RPMI8226 (cell line): ENCODE measurements at regions not wholly inside any gene's neighbourhood (a gene's known extent, or its start where the extent isn't known, plus 50 kb on each side); places are given as distances from the start of the nearest gene placed in this dataset.

Source experiments
- DNase-seq: peaks from one replicate; pipeline ENCODE4 v3.0.0-alpha.2; 2015

DNA sequence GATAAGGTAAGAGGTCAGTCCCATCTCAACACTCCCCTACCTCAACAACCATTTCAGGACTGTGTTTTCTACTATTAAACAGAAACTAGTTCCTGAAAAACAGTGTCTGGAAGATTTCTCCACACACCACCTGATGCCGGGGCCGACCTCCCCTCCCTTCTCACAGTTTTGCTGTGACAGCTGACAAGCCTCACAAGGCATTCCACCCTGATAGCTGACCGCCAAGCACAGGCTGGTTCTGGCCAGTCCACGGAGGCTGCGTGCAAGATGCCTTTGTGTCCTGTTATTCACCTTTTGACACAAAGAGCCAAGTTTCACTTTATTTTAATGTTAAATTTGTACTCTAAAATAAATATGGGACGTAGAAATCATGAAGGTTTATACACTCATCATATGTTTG is 758.6 kb downstream of the PDHA2 start:
- DNase-seq = no peak

DNA sequence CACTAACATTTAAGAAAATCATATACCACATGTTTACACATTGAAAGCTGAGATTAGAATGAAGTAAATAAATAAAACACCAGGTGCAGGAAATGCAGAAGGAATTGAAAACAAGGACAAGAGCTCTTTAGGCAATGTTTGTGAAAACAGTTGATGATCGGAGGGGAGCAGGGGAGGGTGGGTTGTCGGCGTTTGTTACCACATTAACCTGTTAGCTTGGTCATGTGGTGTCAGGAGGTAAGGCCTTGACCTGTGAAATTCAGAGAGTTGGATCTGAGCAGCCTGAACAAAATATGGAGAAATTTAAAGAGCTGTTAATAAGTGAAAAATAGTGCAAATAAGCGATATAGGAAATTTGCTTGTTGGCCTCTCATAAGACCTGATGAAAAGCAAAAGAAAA is 759.9 kb downstream of the PDHA2 start:
- no peak for DNase-seq

DNA sequence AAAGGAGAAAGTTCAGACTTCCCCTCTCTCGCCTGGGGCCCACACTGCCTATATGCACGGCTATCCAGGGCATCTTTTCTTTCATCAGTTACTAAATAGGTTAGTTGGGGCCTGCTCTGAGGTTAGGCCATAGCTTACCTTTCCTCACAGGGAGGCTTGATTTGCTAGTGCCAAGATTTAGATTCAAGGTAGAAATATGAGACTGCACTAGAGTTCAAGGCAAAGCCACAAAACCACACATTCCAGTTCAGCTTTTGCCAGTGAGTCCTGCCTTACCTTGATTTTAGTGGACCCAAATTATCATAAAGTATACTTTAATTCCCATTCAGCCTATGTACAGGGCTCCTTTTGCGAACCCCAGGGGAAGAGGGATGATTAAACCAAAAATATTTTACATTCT is 762.8 kb downstream of the PDHA2 start:
- no peak for DNase-seq

DNA sequence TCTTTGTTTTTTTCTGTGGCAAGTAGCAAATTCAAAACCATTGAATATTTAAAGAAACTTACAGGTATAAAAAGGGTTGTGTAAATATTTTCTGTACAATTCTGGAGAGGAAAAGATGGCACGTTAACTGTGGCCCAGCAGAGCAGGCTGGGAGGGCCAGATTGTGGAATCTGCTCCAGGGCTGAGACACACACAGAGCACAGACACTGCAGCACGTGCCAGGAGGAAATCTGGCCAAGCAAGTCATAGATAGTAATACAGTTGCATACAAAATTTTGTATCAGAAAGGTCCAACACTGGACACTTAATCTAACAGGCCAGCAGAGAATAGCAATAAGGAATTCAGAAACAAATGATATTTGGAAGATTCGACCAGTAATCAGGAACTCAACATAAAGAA is 763.7 kb downstream of the PDHA2 start:
- no peak for DNase-seq

DNA sequence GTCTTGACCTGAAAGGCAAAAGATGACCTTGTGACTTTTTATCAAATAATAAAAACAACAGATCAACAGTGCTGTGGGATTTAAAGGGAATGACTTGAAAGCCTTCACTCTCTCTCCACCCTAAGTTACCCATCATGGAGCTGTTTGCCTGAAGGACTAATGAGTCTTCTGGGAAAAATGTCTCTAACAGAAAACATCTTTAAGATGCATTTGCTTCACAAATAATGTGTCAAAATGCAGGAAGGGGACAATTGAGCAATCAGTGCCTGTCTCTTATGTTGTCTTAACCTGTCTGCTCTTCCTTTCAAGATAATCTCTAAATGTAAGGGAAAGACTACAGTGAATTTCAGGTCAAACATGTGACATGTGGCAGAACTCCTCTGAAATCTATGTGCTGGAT is 766.6 kb downstream of the PDHA2 start:
- no peak for DNase-seq

DNA sequence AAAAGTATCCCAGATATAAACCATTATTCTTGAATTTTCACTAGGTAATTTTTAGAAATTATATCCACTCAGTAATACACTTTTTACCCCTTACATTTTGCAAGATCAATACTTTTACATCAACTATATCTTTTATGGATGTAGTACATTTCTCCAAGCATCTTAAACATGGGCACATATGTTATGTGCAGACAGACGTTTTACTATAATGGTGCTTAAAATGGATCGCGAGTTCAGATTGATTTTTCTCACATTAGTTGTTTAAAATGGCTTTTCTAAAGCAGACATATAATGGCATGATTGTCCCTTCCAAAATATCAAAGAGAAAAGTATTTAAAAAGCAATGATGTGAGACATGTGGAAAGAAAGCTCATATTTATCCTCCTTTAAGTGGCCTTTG is 786.1 kb downstream of the PDHA2 start:
- DNase-seq = no peak

DNA sequence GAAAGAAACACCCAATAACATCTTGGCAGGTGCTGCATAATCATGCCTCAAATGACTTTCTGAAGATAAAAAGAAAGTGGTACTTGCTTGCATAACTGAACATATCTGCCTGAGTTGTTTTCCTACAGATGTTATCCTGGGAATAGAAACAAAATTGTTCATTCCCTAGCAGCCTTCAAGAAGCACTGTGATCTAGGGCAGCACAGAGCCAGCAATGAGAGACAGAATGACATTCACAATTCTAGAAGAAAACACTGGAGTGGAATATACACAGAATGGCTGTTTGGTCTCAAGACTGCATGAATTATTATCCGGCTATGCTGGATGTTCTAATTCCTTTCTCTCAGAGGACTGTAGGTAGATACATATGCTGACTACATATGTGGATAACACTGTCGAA is 790.9 kb downstream of the PDHA2 start:
- DNase-seq = no peak

DNA sequence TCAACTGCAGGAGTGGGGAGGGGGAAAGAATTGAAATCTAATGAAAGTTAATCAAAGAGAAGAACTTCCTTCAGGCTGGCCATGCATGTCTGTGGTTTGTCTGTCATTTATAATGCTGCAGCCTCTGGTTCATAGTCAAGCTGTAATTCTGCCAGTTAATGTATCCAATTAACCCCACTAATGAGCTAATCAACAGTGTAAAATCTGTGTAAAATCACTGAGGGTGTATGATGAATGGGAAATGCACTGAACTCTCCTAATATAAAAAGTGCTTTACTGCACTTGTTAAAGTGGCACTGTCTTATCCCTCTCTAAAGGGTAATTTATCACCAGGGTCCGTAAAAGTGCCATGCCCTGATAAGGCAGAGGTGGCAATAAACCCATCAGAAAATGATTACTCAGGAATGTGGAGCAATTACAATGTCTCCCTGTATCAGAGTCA is 798.1 kb downstream of the PDHA2 start:
- no peak for DNase-seq

DNA sequence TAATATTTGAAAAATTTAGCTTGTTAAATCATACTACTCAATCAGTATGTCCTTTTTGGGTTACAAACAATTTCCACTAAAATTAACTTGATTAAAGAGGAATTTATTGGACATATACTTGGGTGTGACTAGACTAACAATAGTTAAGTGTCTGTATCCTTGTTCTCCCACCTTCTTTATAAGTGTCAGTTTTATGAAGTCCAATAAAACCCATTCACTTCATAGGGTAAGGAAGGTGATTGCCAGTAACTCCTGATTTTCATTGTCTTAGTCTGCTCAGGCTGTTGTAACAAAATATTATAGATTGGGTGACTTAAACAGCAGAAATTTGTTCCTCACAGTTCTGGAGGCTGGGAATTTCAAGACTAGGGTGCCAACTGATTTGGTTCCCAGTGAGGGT is 800.0 kb downstream of the PDHA2 start:
- no peak for DNase-seq

DNA sequence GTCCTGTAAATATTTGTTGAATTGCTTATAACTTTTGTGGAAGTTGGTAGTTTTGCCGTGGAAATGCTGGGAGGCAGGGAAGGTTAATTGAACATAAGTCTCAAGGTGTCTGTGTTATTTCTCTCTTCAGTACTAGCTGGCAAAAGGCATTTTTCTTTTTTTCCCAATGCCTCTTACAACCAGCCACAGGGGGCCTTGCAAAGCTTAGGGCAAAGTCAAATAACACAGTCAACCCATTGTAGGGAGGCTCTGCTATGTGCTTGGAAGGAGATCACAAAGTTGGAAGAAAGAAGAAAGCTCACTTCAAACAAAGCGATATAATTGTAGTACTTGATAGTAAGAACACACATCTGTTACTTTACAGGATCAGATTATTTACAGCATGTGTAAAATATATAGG is 802.6 kb downstream of the PDHA2 start:
- DNase-seq = no peak

DNA sequence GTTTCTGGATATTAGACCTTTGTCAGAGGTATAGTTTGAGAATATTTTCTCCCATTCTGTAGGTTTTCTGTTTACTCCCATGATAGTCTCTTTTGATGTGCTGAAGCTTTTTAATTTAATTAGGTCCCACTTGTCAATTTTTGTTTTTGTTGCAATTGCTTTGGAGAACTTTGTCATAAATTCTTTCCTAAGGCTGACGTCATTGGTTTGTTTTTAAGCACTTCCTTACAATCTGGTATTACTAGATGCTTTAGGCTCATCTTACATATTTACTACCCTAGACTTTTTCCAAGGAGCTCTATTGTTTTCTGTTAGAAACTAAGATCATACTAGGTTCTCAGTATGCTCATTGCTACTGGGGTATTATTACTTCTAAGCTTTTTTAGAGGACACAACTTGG is 806.3 kb downstream of the PDHA2 start:
- no peak for DNase-seq

DNA sequence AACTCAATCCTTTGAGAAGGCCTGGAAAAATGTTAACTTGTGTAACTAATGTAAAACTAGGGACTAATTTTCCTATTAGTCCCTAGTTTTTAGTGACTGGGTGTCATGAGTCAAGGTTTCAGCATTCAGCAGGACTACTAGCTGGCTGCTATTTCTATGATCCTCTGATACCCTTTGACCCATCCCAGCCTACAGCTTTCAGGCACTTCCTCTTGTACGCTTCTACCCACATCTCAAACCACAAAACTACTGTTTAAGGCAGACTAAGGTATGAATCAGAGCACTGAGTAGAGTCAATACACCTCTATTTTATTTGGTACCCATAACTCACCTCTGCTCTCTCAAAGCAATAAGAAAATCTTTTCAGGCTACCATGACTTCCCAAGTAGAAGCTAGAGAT is 809.6 kb downstream of the PDHA2 start:
- no peak for DNase-seq

DNA sequence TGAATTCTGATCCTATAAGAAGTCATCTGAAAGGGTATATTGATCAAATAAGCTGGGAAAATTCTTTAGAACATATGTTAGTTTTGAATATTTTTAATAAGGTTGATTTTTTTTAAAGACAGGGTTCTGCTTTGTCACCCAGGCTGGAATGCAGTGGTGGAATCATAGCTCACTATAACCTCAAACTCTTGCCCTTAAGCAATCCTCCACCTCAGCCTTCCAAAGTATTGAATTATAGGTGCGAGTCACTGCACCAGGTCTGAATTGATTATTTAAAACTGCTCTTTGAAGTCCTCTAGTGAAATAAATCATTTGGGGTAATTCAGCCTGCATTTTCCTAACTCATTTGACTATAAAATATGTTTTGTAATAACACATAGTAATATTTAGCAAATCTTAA is 812.3 kb downstream of the PDHA2 start:
- no peak for DNase-seq

DNA sequence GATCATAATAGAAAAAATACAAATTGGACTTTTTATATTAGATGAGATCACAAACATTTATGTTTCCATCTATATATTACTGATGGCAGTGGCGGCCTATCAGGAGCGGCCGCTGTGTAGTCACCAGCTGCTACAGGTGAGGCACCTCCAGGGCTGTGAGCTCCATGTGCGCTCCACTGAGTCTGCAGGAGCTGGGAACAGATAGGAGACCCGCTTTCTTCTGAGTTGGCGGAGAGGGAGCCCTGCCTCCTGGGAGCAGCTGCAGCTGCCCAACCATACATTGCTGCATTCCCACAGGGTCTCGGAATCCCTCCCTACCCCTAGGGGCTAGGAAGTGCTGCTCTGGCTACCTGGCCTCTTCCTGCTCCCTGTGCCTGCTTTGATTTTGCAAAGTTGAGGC is 812.9 kb downstream of the PDHA2 start:
- no peak for DNase-seq

DNA sequence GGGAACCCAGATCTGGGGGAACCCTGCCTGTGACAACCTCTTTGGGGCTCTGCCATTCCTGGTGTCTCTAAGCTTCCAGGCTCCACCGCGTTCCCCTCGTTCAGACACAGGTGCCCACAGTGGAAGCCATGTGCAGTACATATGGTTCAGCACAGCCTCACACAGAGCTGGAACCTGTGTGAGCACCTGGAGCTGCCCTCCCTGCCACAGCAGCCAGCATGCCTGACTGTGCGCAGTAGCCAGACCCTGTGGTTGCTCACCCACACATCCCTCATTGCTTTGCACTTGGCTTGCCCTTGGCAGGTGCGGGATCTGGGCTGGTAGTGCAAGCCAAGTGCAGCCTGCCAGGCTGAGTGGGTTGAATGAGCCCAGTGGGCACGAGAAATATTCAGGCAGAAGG is 814.2 kb downstream of the PDHA2 start:
- DNase-seq = no peak

DNA sequence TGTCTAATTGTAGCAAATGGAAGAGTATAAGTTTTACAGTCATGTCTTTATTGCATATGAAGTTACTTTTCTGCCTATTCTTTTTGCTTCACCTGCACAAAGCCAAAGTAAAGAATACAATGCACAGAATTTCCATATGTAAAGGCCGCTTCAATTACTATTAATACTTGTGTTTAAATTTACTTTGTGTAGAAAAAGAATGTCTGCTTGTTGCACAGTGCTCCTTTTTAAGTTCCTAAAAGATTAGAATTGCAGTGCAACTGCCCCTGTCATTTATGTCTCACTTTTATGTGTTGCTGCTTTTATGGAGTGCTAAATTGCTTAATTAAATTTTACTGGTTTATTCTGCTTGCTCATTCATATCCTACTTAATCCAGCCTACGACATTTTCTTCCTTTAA is 830.5 kb downstream of the PDHA2 start:
- no peak for DNase-seq

DNA sequence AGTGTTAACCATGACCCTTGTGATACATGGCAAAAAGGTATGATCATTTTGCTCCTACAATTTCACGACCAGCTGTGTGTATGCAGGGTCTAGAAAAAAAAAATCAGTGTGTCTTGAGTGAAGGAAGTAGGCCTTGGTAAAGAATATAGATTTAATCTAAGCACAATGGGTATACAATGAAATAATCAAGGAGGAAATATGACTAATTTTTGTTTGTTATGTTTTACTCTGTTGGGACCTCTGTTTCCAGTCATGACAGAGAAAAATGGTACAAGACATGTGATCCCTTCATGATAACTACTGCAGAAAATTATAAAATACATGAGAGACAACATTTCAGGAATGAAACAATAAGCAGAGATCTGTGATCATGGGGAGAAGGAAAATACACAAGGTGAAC is 835.5 kb downstream of the PDHA2 start:
- DNase-seq = no peak

DNA sequence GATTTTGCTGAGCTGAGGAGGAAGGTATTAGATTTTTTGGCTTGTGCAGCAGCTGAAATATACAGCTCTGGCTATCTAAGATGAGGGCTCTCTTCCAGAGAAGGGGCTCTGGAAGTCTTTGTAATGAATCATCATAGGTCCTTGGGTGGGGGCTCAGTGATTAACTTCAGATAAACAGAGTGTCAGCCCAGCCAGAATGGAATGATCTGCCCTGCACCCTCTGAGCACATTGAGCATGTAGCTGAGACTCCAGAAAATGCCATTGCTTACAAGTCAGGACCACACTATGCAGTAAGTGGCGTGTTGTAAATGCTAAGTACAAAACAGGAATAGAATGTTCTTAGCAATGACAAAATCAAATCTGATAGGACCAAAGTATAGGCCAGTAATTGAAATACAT is 836.0 kb downstream of the PDHA2 start:
- no peak for DNase-seq

DNA sequence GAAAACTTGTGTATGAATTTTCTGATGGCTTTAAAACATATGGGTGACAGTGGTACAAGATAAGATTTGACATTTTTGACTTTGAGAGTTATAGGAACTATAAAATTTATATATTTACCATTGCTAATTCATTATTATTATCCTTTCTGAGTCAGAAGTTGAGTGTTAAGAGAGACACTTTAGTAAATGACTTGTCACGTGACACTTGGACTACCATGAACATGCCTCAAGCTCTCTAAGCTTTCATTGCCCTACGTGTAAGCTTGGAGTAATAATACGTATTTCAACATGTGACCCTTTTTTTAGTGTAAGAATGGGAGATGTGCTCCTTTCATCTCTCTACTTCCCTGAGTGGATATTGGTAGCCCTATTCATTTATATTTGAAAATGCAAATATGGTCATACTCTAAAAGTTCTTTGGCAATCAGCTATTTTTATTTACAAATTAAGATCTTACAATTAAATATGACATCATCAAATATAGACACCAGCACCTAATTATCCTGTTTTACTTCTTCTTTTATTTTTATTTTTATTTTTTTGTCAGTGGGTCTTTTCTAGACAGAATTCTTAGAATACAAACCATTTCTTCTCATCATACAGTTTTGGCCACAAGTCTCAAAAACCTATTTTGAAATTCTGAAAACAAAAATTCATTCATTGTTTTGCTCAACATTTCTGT is 837.0 kb downstream of the PDHA2 start:
- no peak for DNase-seq

DNA sequence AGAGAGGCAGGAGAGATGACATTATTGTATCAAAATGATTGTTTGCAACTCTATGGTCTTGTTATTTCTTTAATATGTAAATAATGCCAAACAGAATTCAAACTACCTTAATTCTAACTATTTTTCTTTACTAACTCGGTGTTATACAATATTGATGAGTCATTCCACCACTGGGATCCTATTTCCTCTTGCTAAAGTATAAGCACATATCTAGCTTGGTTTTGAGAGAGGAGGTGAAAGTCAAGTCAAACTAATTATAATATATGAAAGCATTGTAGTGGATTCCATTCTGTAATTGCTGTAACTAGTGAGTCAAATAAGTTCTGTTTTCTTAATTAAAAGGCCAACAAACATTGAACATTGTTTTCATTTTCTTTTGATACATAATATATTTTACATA is 837.6 kb downstream of the PDHA2 start:
- DNase-seq = no peak

DNA sequence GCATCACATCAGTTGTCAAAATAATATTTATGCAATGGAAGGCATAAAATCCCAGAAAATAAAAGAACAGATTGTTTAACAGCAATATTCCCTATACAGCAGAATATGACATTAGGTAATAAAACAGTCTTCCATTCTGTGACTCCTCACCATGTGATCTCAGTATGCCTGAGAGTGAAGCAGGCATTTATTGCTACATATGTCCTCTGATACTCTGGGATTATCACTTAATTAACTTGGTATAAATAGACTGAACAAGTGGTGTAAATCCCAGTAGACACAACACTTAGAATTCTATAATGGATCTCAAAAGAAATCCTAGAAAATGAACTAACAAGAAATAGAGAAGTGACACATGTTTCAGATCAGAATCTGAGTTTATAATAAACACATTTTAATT is 841.3 kb downstream of the PDHA2 start:
- DNase-seq = no peak

DNA sequence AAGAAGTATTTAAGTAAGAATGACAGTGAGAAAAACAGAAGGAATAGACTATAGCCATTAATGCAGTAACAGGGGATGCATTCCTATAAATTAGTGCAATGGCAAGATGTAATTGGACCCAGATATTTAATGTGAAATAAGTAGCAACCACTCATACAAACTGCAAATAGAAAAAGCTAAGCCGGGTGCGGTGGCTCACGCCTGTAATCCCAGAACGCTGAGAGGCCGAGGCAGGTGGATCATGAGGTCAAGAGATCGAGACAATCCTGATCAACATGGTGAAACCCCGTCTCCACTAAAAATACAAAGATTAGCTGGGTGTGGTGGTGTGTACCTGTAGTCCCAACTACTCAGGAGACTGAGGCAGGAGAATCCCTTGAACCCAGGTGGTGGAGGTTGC is 845.8 kb downstream of the PDHA2 start:
- no peak for DNase-seq

DNA sequence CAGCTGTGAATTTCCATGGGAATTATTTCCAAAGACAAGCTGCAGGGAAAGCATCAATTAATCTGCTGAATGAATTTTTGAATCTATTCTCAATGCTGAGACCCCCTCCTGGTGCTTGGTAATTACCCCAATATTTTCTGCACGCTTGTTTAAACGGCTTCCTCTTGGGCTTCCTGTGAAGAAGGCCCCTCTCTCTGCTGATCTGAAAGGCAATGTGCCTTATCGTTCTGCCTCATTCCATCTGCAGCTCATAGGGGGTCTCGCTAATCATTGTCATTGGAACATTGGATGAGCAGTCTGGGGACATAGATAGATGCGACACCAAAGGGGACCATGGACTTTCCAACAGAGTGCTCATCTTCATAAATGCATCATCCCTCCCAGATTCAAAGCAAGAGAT is 851.6 kb downstream of the PDHA2 start:
- DNase-seq = no peak

DNA sequence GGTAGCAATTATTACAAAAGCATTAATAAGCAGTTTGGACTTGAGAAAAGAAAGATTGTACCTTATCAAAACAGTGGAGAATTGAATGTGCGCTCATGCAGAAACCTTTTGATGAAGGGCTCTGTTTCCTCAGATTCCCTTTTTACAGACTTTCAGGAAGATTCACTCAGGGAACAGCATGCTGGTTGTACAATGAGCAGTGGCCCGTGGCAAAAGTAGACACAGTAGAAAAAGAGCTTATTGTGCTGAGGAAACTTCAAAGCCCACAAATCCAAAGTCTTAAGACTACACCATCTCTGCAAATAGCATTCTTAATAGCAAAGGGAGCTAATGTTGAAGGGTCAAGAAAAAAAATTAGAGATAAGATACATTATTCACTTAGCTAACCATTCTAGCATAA is 858.9 kb downstream of the PDHA2 start:
- no peak for DNase-seq

DNA sequence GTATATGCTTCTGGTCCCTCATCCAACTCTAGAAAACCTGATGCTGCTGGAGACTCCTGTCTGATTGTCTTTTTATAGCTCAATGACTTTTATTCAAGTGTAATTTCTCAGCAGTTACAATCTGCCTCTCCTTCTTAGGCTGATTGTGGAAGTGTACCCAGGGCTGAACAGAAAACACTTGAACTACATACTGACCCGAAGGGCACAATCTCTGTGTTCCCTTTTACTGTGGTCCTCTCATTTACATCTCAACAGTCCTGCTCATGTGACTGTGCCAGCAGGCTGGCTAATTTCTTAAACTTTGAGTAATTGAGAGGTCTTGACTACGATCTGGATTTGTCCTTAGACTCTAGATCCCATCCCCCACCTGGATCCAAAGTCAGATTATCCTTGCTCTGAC is 863.4 kb downstream of the PDHA2 start:
- DNase-seq = no peak

DNA sequence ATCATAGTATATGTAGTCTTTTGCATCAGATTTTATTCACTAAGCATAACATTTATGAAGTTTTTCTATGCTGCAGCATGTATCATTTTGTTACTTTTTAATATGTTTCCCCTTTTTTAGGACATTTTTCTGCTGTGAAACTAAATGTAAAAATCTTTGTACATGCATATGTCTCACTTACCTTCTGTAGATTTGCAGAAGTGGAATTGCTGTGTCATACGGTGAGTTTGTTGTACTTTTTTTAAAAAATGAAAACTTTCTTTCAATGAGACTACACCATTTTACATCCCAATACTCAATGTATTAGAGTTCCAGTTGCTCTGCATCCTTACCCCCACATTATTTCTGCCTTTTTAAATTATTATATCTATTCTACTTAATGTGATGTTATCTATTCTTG is 868.9 kb downstream of the PDHA2 start:
- DNase-seq = no peak
